ENCODE measurements at regions not wholly inside any gene's neighbourhood (a gene's known extent, or its start where the extent isn't known, plus 50 kb on each side); places are given as distances from the start of the nearest gene placed in this dataset.

GRCh38 chr20:24389686-24390085, 79.7 kb upstream of the SYNDIG1 start:
- Mint-ChIP-seq H3K4me1 (no peaks in the 10 kb centered on the region), H3K27ac (no peak overlapping the region), H3K36me3 (ENCODE audit: low read depth) (no peaks in the 10 kb centered on the region), H3K4me3 (no peak overlapping the region), H3K27me3 (peaks cover 5% of the 10 kb centered on the region)
- no peak for DNase-seq
- no peak for ATAC-seq
- H3K9me3 ChIP-seq (ENCODE audit: control insufficient read depth, low read length, poor library complexity, severe bottlenecking): no peaks in the 10 kb centered on the region

- Mint-ChIP-seq H3K27ac (no peak overlapping the region), H3K4me3 (no peak overlapping the region), H3K27me3 (peaks cover 5% of the 10 kb centered on the region), H3K4me1 (no peaks in the 10 kb centered on the region), H3K36me3 (ENCODE audit: low read depth) (no peaks in the 10 kb centered on the region)
- H3K9me3 ChIP-seq (ENCODE audit: control insufficient read depth, low read length, poor library complexity, severe bottlenecking): no peaks in the 10 kb centered on the region
- ATAC-seq: no peak
- DNase-seq: no peak
Observed at GRCh38 chr20:24388828-24389380, 80.5 kb upstream of the SYNDIG1 start.

GRCh38 chr20:24385547-24385946, 83.9 kb upstream of the SYNDIG1 start:
- no peak for ATAC-seq

GRCh38 chr20:24384865-24385264, 84.6 kb upstream of the SYNDIG1 start:
- Mint-ChIP-seq H3K27me3 (peaks cover 20% of the 10 kb centered on the region), H3K27ac (no peak overlapping the region), H3K4me1 (no peaks in the 10 kb centered on the region), H3K4me3 (no peak overlapping the region), H3K36me3 (ENCODE audit: low read depth) (no peaks in the 10 kb centered on the region)
- DNase-seq (no peak), ATAC-seq (no peak)
- no peaks in the 10 kb centered on the region for H3K9me3 ChIP-seq (ENCODE audit: control insufficient read depth, low read length, poor library complexity, severe bottlenecking)

More at GRCh38 chr20:24385547-24385946, 83.9 kb upstream of the SYNDIG1 start:
- Mint-ChIP-seq H3K36me3 (ENCODE audit: low read depth) (no peaks in the 10 kb centered on the region), H3K4me1 (no peaks in the 10 kb centered on the region), H3K4me3 (no peak overlapping the region), H3K27me3 (peaks cover 13% of the 10 kb centered on the region), H3K27ac (no peak overlapping the region)
- DNase-seq: no peak
- no peaks in the 10 kb centered on the region for H3K9me3 ChIP-seq (ENCODE audit: control insufficient read depth, low read length, poor library complexity, severe bottlenecking)

GRCh38 chr20:24382743-24383142, 86.7 kb upstream of the SYNDIG1 start:
- no peaks in the 10 kb centered on the region for H3K9me3 ChIP-seq (ENCODE audit: control insufficient read depth, low read length, poor library complexity, severe bottlenecking)
- no peaks in the 10 kb centered on the region for H3K4me1 Mint-ChIP-seq
- H3K4me3 Mint-ChIP-seq: no peak overlapping the region
- no peak for DNase-seq
- peaks cover 25% of the 10 kb centered on the region for H3K27me3 Mint-ChIP-seq
- ATAC-seq: no peak
- no peaks in the 10 kb centered on the region for H3K36me3 Mint-ChIP-seq (ENCODE audit: low read depth)
- no peak overlapping the region for H3K27ac Mint-ChIP-seq

- no peaks in the 10 kb centered on the region for H3K4me1 Mint-ChIP-seq
- ATAC-seq (no peak), DNase-seq (no peak)
- H3K4me3 Mint-ChIP-seq: no peak overlapping the region
- H3K27ac Mint-ChIP-seq: no peak overlapping the region
- H3K27me3 Mint-ChIP-seq: peaks cover 25% of the 10 kb centered on the region
- no peaks in the 10 kb centered on the region for H3K36me3 Mint-ChIP-seq (ENCODE audit: low read depth)
- H3K9me3 ChIP-seq (ENCODE audit: control insufficient read depth, low read length, poor library complexity, severe bottlenecking): no peaks in the 10 kb centered on the region
Observed at GRCh38 chr20:24382331-24382730, 87.1 kb upstream of the SYNDIG1 start.

- no peak overlapping the region for H3K27ac Mint-ChIP-seq
- ATAC-seq: no peak
Observed at GRCh38 chr20:24381886-24382285, 87.5 kb upstream of the SYNDIG1 start.

GRCh38 chr20:24379484-24379927, 89.9 kb upstream of the SYNDIG1 start:
- peaks cover 25% of the 10 kb centered on the region for H3K27me3 Mint-ChIP-seq
- no peaks in the 10 kb centered on the region for H3K9me3 ChIP-seq (ENCODE audit: control insufficient read depth, low read length, poor library complexity, severe bottlenecking)
- DNase-seq (no peak), ATAC-seq (no peak)
- no peaks in the 10 kb centered on the region for H3K36me3 Mint-ChIP-seq (ENCODE audit: low read depth)
- H3K4me3 Mint-ChIP-seq: no peak overlapping the region
- H3K4me1 Mint-ChIP-seq: no peaks in the 10 kb centered on the region
- no peak overlapping the region for H3K27ac Mint-ChIP-seq

More at GRCh38 chr20:24381886-24382285, 87.5 kb upstream of the SYNDIG1 start:
- no peaks in the 10 kb centered on the region for H3K36me3 Mint-ChIP-seq (ENCODE audit: low read depth)
- no peaks in the 10 kb centered on the region for H3K9me3 ChIP-seq (ENCODE audit: control insufficient read depth, low read length, poor library complexity, severe bottlenecking)
- H3K4me1 Mint-ChIP-seq: no peaks in the 10 kb centered on the region
- DNase-seq: no peak
- H3K4me3 Mint-ChIP-seq: no peak overlapping the region
- H3K27me3 Mint-ChIP-seq: peaks cover 25% of the 10 kb centered on the region

GRCh38 chr20:24378661-24379483, 90.6 kb upstream of the SYNDIG1 start:
- no peaks in the 10 kb centered on the region for H3K4me1 Mint-ChIP-seq
- no peaks in the 10 kb centered on the region for H3K9me3 ChIP-seq (ENCODE audit: control insufficient read depth, low read length, poor library complexity, severe bottlenecking)
- no peak for DNase-seq
- H3K4me3 Mint-ChIP-seq: no peak overlapping the region
- H3K27ac Mint-ChIP-seq: no peak overlapping the region
- H3K27me3 Mint-ChIP-seq: peaks cover 25% of the 10 kb centered on the region
- ATAC-seq: no peak
- no peaks in the 10 kb centered on the region for H3K36me3 Mint-ChIP-seq (ENCODE audit: low read depth)

GRCh38 chr20:24376311-24377099, 92.9 kb upstream of the SYNDIG1 start:
- H3K36me3 Mint-ChIP-seq (ENCODE audit: low read depth): no peaks in the 10 kb centered on the region
- H3K9me3 ChIP-seq (ENCODE audit: control insufficient read depth, low read length, poor library complexity, severe bottlenecking): no peaks in the 10 kb centered on the region
- ATAC-seq: no peak
- no peaks in the 10 kb centered on the region for H3K4me1 Mint-ChIP-seq
- DNase-seq: no peak
- H3K27ac Mint-ChIP-seq: no peak overlapping the region
- H3K27me3 Mint-ChIP-seq: peaks cover 26% of the 10 kb centered on the region
- no peak overlapping the region for H3K4me3 Mint-ChIP-seq

GRCh38 chr20:24373372-24373771, 96.1 kb upstream of the SYNDIG1 start:
- peaks cover 5% of the 10 kb centered on the region for H3K27me3 Mint-ChIP-seq
- H3K27ac Mint-ChIP-seq: no peak overlapping the region
- no peaks in the 10 kb centered on the region for H3K9me3 ChIP-seq (ENCODE audit: control insufficient read depth, low read length, poor library complexity, severe bottlenecking)
- H3K4me1 Mint-ChIP-seq: no peaks in the 10 kb centered on the region
- H3K36me3 Mint-ChIP-seq (ENCODE audit: low read depth): no peaks in the 10 kb centered on the region
- no peak overlapping the region for H3K4me3 Mint-ChIP-seq
- DNase-seq (no peak), ATAC-seq (no peak)

GRCh38 chr20:24370911-24371695, 98.3 kb upstream of the SYNDIG1 start:
- Mint-ChIP-seq H3K4me3 (no peak overlapping the region), H3K36me3 (ENCODE audit: low read depth) (no peaks in the 10 kb centered on the region), H3K27me3 (peaks cover 14% of the 10 kb centered on the region), H3K27ac (no peak overlapping the region), H3K4me1 (no peaks in the 10 kb centered on the region)
- H3K9me3 ChIP-seq (ENCODE audit: control insufficient read depth, low read length, poor library complexity, severe bottlenecking): no peaks in the 10 kb centered on the region
- ATAC-seq: no peak
- no peak for DNase-seq

- Mint-ChIP-seq H3K36me3 (ENCODE audit: low read depth) (no peaks in the 10 kb centered on the region), H3K27me3 (peaks cover 14% of the 10 kb centered on the region), H3K4me3 (no peak overlapping the region), H3K4me1 (no peaks in the 10 kb centered on the region), H3K27ac (no peak overlapping the region)
- no peaks in the 10 kb centered on the region for H3K9me3 ChIP-seq (ENCODE audit: control insufficient read depth, low read length, poor library complexity, severe bottlenecking)
- ATAC-seq (no peak), DNase-seq (no peak)
Observed at GRCh38 chr20:24370249-24370648, 99.2 kb upstream of the SYNDIG1 start.

Data from T-helper 17 cell (primary cell).